GM18868 (cell line): ENCODE measurements at regions not wholly inside any gene's neighbourhood (a gene's known extent, or its start where the extent isn't known, plus 50 kb on each side); places are given as distances from the start of the nearest gene placed in this dataset.
"Not testable (repeated sequence)": the region's sequence is repeated elsewhere in the genome, so short reads cannot be mapped to it uniquely, and the experiment has no call there.

Source experiments
- ATAC-seq: cut with Tn5 transposase; IDR thresholded peaks from one replicate; pipeline ENCODE4 v1.9.1; 2021; ENCODE audit warnings: mild to moderate bottlenecking, moderate library complexity; ENCODE audit not compliant: unreplicated experiment

GRCh38 chr3:139232341-139232740 is 111.5 kb upstream of the MRPS22 start:
- ATAC-seq, result not testable (repeated sequence)

- no peak for ATAC-seq
Observed at GRCh38 chr3:139234491-139234890, 109.3 kb upstream of the MRPS22 start.

- ATAC-seq, result no peak
Observed at GRCh38 chr3:139235192-139235591, 108.6 kb upstream of the MRPS22 start.

- no peak for ATAC-seq
Observed at GRCh38 chr3:139236336-139236735, 107.5 kb upstream of the MRPS22 start.

GRCh38 chr3:139238281-139239030 is 105.4 kb upstream of the MRPS22 start:
- ATAC-seq, result no peak

- ATAC-seq, result no peak
Observed at GRCh38 chr3:139239550-139239949, 104.3 kb upstream of the MRPS22 start.

- ATAC-seq, result no peak
Observed at GRCh38 chr3:139241783-139242182, 102.0 kb upstream of the MRPS22 start.

GRCh38 chr3:139243710-139244109 is 100.1 kb upstream of the MRPS22 start:
- ATAC-seq, result no peak

DNA sequence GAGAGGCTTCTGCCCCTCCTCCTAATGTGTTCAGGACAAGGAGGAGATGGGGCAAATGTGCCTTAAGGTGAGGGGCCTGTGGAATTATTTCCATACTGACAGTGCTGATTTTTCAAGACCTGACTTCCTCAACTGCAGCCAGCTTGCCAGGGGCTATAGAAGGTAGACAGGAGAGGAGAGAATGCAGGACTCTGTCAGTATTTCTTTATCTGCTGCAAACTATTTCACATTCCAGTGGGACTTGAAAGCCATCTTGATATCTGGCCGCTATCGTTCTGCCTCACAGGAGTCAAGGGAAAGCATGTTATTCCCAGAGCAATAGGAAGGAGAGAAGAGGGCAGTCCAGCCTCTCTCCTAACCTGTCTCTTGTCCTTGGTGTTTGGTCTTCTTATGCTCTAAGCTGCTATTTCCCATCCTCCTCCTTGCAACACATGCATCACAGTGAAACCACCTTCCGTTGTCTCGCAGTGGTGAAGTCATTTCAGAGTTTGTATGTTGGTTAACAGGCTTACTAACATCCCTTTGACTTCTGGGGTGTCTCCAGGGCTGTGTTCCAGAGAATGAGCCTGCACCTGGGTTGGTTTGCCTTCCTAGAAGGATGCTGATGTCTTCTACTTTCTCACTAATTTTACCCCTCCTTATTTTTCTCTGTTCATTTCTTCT is 95.1 kb upstream of the MRPS22 start:
- no peak for ATAC-seq

GRCh38 chr3:139251529-139251928 is 92.3 kb upstream of the MRPS22 start:
- ATAC-seq, result no peak

DNA sequence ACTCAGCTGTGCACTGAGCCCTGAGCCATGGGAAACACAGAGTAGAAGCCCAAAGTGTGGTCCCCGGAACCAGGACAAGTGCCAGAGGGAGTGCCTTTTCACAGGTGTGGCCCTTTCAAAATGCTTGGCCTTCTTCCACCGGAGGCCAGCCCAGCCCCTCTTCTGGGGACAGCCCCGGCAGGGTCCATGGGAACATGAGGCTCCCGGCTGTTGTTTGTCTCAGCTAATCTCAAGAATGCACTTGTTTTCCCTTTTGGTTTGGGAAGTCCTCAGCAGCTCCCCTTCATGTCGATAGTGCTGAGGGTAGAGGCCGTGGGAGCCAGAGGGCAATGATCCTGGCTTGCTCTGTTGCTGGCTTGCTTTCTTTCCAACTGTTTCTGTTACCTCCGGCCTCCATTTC is 91.1 kb upstream of the MRPS22 start:
- ATAC-seq, result no peak

GRCh38 chr3:139258276-139258675 is 85.5 kb upstream of the MRPS22 start:
- ATAC-seq, result no peak

- ATAC-seq, result no peak
Observed at GRCh38 chr3:139259398-139259797, 84.4 kb upstream of the MRPS22 start.

DNA sequence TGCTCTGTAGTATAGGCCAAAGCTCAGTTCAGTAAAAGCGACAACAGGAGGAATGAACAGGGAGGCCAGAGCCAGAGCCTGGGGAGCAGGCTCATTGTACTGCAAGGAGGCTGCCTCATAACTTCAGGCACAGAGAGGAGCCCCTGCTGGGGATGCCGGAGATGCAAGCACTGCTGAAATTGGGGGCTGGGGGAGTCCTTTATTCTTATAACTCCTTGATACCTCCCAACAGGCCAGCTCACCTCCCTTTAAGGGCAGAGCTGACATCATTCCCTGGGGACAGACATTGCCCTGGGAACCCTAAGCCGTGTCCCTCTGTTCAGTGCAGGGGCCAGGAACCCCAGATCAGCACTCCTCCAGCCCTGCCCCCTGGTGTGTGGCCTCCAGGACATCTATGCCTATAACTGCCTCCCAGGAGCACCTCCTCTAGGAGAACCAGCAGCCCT is 83.8 kb upstream of the MRPS22 start:
- no peak for ATAC-seq

- ATAC-seq, result no peak
Observed at GRCh38 chr3:139260793-139261736, 82.8 kb upstream of the MRPS22 start.

GRCh38 chr3:139261754-139262586 is 81.8 kb upstream of the MRPS22 start:
- ATAC-seq, result no peak

GRCh38 chr3:139263798-139264197 is 80.0 kb upstream of the MRPS22 start:
- ATAC-seq, result no peak

DNA sequence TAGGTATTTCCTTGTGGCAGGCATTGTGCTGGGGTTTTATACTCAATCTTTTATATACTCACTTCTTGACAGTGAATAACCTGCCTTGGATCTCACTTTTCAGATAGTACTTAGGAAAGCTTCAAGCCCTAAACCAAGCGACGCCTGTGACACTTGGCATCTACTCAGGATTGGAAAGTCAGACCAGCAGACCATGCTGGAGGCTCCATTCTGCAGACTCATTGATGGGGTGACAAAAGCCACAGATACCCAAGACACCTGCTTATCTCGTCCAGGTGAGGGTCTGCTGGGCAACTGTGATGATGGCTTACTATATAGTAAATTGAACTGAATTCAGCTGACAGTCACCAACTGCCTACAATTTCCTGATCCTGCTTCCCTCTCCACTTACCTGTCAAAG is 79.4 kb upstream of the MRPS22 start:
- no peak for ATAC-seq

DNA sequence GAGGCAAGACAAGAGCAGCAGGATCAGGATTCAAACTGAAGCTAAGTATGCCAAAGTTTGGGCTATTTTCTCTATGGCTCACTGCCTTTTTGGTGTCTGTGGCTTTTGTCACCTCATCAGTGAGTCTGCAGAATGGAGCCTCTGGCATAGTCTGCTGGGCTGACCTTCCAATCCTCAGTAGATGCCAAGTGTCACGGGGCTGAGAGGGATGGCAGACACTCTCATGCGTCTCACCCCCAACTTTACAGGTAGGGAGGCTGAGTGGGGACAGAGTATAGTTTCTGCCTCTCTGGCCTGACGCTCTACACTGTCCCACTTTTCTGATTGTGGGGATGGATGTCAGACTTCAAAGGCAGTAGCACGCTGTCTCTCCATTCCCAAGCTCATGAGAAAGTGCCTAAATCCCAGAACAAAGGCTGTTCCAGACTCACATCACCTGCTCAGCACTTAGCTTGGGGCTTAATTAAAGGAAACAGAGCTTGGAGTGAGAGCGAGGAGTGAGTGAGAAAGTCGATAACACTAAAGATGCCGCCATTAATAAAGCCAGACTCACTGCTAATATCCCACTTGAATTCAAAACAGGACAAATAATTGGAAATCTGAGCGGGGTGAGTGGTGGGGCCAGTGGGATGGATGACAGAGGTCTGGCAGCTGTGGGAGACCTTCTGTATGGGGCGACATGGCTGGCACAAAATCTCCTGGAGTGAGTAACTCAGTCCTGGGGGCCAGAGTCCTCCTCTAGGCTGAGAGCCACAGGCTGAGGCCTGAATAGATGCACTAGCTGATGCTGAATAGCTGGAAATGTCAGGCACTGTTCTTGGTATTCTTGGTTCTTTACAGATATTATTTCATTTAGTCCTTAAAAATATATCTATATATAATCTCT is 78.4 kb upstream of the MRPS22 start:
- no peak for ATAC-seq
